ENCODE measurements at regions not wholly inside any gene's neighbourhood (a gene's known extent, or its start where the extent isn't known, plus 50 kb on each side); places are given as distances from the start of the nearest gene placed in this dataset.
A peak's percentile ranks its signal among the peaks of the same experiment; 100 is the strongest.

DNA sequence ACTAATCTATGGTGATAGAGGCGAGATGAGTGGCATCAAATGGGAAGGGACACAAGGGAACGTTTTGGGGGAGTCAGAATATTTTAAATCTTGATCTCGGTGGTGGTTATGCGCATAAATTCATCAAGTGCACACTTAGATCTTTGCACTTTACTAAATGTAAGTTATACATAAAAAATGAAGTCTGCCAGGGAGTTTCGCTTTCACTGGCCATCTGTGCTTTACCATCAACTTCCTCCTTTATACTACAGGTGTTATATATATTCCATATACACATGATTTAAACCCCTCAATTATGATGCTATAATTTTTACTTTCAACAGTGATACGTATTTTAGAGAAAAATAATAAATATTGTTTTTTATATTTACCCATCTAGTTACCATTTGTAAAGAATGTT, 97.6 kb upstream of the AKIRIN2 start:
- Histone ChIP-seq H3K4me3 (ENCODE audit: low read length in 2 of 2) (no peak overlapping the region), H3K36me3 (ENCODE audit: control insufficient read depth in 2 of 2, insufficient read depth in 2 of 2, low read length in 1 of 2) (no peaks in the 10 kb centered on the region), H3K4me1 (ENCODE audit: control insufficient read depth in 2 of 2, insufficient read depth in 2 of 2, low read length in 2 of 2) (peaks cover 0 to 3% of the 10 kb centered on the region in 2 donors), H3K27me3 (ENCODE audit: control insufficient read depth in 2 of 2, insufficient read depth in 1 of 2, low read length in 1 of 2) (no peaks in the 10 kb centered on the region), H3K27ac (ENCODE audit: low read depth in 1 of 2, low read length in 1 of 2) (no peak overlapping the region), H3K9me3 (ENCODE audit: control insufficient read depth in 2 of 2, insufficient read depth in 1 of 2, low read length in 1 of 2) (no peaks in the 10 kb centered on the region)
- peak in 3 of 9 donors; percentile 5 to 36 (median 9) for DNase-seq (ENCODE audit: low read depth in 6 of 9, low spot score in 9 of 9)
- 22% methylated on average over 6 of the region's 6 CpGs for WGBS

DNA sequence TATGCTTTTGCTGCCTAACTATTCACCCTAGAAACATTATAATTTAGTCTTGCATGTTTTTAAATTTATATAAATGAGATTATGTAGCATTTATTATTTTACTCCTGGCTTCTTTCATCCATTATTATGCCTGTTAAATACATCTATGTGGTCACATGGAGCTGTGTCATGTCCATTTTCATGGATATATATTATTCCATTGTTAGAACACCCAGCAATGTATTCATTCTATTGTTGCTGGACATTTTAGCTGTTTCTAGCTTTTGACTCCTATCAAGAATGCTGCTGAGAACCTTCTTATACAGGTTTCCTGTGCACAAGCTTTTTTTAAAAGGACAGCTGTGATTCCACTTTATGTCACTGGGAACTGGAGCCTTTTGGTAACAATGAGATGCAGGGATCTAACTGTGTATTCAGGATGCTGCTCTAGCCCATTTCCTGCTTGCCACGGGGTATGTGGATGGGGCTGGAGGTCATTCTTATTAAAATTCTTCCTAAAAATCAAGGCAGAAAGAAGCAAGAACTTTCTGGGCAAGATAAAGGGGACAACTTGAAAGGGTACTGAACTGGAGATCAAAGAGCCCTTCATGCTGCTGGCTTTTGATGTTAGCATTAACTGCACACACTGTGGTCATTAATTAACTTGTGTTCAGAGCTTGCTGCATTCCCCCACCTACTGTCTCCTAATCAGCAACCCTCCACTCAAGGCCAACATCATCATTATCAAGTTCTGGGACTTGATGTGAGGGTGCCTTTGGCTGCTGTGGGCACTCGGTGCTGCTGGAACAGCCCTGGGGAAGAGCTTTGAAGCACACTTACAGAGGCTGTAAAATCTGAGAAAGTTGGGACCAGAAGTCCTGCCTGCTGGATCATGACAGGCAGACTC, 96.6 kb upstream of the AKIRIN2 start:
- no peaks in the 10 kb centered on the region for H3K36me3 ChIP-seq (ENCODE audit: control insufficient read depth in 2 of 2, insufficient read depth in 2 of 2, low read length in 1 of 2)
- H3K9me3 ChIP-seq (ENCODE audit: control insufficient read depth in 2 of 2, insufficient read depth in 1 of 2, low read length in 1 of 2), result no peaks in the 10 kb centered on the region
- H3K27ac ChIP-seq (ENCODE audit: low read depth in 1 of 2, low read length in 1 of 2), result no peak overlapping the region
- no peak for DNase-seq (ENCODE audit: low read depth in 6 of 9, low spot score in 9 of 9)
- peaks cover 0 to 3% of the 10 kb centered on the region in 2 donors for H3K4me1 ChIP-seq (ENCODE audit: control insufficient read depth in 2 of 2, insufficient read depth in 2 of 2, low read length in 2 of 2)
- no peak overlapping the region for H3K4me3 ChIP-seq (ENCODE audit: low read length in 2 of 2)
- no peaks in the 10 kb centered on the region for H3K27me3 ChIP-seq (ENCODE audit: control insufficient read depth in 2 of 2, insufficient read depth in 1 of 2, low read length in 1 of 2)
- WGBS, result 78% methylated on average over 2 of the region's 2 CpGs

DNA sequence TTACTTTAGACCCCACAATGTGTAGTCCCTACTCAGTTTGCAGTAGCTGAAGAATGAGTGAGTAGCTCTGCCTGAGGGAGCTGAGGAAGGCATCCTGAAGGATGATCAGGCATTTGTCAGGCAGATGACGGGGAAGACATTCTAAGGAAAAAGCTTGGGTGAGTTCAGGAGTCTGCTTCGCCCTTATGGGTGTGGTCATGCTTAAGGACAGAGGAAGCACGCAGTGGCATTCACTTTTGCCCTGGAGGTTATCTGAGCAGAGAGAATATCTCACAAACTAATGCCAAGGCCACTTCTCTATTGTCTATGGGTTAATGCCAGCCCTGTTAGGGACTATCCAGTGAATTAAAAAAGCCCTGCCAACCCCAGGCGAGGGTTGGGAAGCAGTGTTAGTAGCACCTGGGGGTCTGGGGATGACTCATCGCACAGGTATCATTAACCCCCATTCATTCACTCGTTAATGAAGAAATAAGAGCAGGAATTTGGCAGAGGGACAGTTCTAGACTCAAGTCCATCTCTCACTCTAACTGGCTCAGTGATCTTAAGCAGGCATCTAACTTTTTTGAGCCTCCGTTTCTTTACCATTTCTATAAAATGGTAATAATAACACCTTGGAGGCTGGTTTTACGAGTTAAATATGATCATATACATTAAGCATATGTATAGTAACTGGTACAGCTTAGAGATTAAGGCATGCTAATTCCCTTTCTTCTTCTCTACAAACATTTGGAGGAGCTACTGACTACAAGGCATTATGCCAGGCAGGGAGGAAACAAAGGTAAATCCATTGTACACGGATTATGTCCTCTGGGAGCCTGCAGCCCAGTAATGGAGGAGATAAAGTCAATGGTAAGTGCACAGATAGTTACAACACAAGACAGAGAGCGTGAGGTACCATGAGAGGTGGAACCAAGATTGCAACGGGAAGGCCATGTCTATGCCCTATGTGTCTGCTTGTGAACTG, 93.2 kb upstream of the AKIRIN2 start:
- no peaks in the 10 kb centered on the region for H3K9me3 ChIP-seq (ENCODE audit: control insufficient read depth in 2 of 2, insufficient read depth in 1 of 2, low read length in 1 of 2)
- no peak for DNase-seq (ENCODE audit: low read depth in 6 of 9, low spot score in 9 of 9)
- H3K4me3 ChIP-seq (ENCODE audit: low read length in 2 of 2), result no peak overlapping the region
- H3K27ac ChIP-seq (ENCODE audit: low read depth in 1 of 2, low read length in 1 of 2), result no peak overlapping the region
- H3K4me1 ChIP-seq (ENCODE audit: control insufficient read depth in 2 of 2, insufficient read depth in 2 of 2, low read length in 2 of 2), result peaks cover 0 to 3% of the 10 kb centered on the region in 2 donors
- 96% methylated on average over 11 of the region's 11 CpGs for WGBS
- no peaks in the 10 kb centered on the region for H3K27me3 ChIP-seq (ENCODE audit: control insufficient read depth in 2 of 2, insufficient read depth in 1 of 2, low read length in 1 of 2)
- H3K36me3 ChIP-seq (ENCODE audit: control insufficient read depth in 2 of 2, insufficient read depth in 2 of 2, low read length in 1 of 2), result no peaks in the 10 kb centered on the region

DNA sequence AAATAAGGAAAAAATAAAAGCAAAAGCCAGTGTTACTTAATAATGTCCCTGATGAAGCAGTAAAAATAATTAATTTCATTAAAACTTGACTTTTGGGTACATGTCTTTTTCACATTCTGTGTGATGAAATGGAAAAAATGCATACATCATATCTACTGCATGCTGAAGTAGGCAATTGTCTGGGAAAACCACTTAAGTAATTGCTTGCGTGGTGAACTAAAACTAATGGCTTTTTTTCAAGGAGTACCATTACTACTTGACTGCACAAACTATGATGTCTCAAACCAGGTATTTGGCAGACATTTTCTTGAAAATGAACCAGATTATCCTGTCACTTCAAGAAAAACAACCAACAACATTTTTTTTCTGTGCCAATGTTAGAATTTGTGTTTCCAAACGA, 91.3 kb upstream of the AKIRIN2 start:
- Histone ChIP-seq H3K27me3 (ENCODE audit: control insufficient read depth in 2 of 2, insufficient read depth in 1 of 2, low read length in 1 of 2) (no peaks in the 10 kb centered on the region), H3K4me1 (ENCODE audit: control insufficient read depth in 2 of 2, insufficient read depth in 2 of 2, low read length in 2 of 2) (no peaks in the 10 kb centered on the region), H3K9me3 (ENCODE audit: control insufficient read depth in 2 of 2, insufficient read depth in 1 of 2, low read length in 1 of 2) (no peaks in the 10 kb centered on the region), H3K27ac (ENCODE audit: low read depth in 1 of 2, low read length in 1 of 2) (no peak overlapping the region), H3K36me3 (ENCODE audit: control insufficient read depth in 2 of 2, insufficient read depth in 2 of 2, low read length in 1 of 2) (no peaks in the 10 kb centered on the region), H3K4me3 (ENCODE audit: low read length in 2 of 2) (no peak overlapping the region)
- WGBS, result 92% methylated on average over 2 of the region's 2 CpGs
- no peak for DNase-seq (ENCODE audit: low read depth in 6 of 9, low spot score in 9 of 9)

DNA sequence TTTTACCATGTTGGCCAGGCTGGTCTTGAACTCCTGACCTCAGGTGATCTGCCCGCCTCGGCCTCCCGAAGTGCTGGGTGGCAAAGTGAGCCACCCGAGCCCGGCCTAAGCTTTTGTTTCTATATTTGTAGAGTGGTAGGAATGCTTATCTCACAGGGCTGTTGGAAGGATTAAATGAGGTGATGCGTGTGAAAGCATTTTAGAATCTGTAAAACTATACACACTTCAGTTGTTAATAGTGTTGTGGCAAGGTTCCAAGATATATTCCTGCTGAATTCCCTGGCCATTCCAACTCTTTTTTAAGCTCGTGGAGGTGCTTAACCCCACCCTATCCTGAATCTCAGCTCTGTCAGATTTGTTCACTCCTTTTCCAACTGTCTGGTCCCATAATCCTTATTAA, 89.9 kb upstream of the AKIRIN2 start:
- no peak for DNase-seq (ENCODE audit: low read depth in 6 of 9, low spot score in 9 of 9)
- H3K4me3 ChIP-seq (ENCODE audit: low read length in 2 of 2), result no peak overlapping the region
- no peaks in the 10 kb centered on the region for H3K9me3 ChIP-seq (ENCODE audit: control insufficient read depth in 2 of 2, insufficient read depth in 1 of 2, low read length in 1 of 2)
- no peaks in the 10 kb centered on the region for H3K36me3 ChIP-seq (ENCODE audit: control insufficient read depth in 2 of 2, insufficient read depth in 2 of 2, low read length in 1 of 2)
- no peak overlapping the region for H3K27ac ChIP-seq (ENCODE audit: low read depth in 1 of 2, low read length in 1 of 2)
- WGBS, result 94% methylated on average over 7 of the region's 7 CpGs
- H3K4me1 ChIP-seq (ENCODE audit: control insufficient read depth in 2 of 2, insufficient read depth in 2 of 2, low read length in 2 of 2), result no peaks in the 10 kb centered on the region
- H3K27me3 ChIP-seq (ENCODE audit: control insufficient read depth in 2 of 2, insufficient read depth in 1 of 2, low read length in 1 of 2), result no peaks in the 10 kb centered on the region

DNA sequence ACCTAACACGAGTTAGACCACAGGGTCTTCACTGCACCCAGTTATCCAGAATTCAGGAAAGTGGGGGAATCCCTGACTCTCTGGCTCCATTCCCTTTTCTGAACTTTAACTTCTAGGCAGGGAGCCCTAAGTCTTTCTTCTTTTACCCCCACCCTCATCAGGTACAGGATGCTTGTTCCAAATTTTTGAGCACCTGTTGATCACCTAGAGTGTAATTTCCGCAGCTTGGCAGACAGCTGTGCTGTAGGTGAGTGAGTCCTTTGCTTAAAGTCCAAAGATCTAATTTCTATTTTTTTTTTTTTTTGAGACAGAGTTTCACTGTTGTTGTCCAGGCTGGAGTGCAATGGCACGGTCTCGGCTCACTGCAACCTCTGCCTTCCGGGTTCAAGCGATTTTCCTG, 89.5 kb upstream of the AKIRIN2 start:
- Histone ChIP-seq H3K27ac (ENCODE audit: low read depth in 1 of 2, low read length in 1 of 2) (no peak overlapping the region), H3K36me3 (ENCODE audit: control insufficient read depth in 2 of 2, insufficient read depth in 2 of 2, low read length in 1 of 2) (no peaks in the 10 kb centered on the region), H3K4me1 (ENCODE audit: control insufficient read depth in 2 of 2, insufficient read depth in 2 of 2, low read length in 2 of 2) (no peaks in the 10 kb centered on the region), H3K4me3 (ENCODE audit: low read length in 2 of 2) (no peak overlapping the region), H3K9me3 (ENCODE audit: control insufficient read depth in 2 of 2, insufficient read depth in 1 of 2, low read length in 1 of 2) (no peaks in the 10 kb centered on the region), H3K27me3 (ENCODE audit: control insufficient read depth in 2 of 2, insufficient read depth in 1 of 2, low read length in 1 of 2) (no peaks in the 10 kb centered on the region)
- WGBS, result 93% methylated on average over 6 of the region's 6 CpGs
- DNase-seq (ENCODE audit: low read depth in 6 of 9, low spot score in 9 of 9), result no peak

DNA sequence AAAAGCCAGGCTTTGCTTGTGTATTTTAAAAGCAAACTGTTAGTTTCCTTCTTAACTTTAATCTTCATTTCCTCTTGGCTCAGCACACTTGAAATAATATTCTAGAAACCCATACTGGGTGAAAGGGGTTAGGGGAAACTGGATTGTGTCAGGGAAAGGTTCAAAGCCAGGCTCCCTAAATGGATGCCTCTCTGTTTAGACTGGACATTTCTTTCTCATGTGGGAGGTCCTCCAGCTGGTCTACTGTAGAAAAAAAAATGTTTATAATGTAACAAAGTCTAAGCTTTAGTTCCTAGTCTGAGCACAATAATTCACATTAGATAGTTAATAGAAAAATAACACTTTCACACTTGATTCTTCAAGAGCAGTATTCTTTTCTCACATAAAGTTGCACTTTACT, 89.0 kb upstream of the AKIRIN2 start:
- DNase-seq (ENCODE audit: low read depth in 6 of 9, low spot score in 9 of 9), result no peak
- H3K36me3 ChIP-seq (ENCODE audit: control insufficient read depth in 2 of 2, insufficient read depth in 2 of 2, low read length in 1 of 2), result no peaks in the 10 kb centered on the region
- H3K4me3 ChIP-seq (ENCODE audit: low read length in 2 of 2), result no peak overlapping the region
- H3K27me3 ChIP-seq (ENCODE audit: control insufficient read depth in 2 of 2, insufficient read depth in 1 of 2, low read length in 1 of 2), result no peaks in the 10 kb centered on the region
- H3K9me3 ChIP-seq (ENCODE audit: control insufficient read depth in 2 of 2, insufficient read depth in 1 of 2, low read length in 1 of 2), result no peaks in the 10 kb centered on the region
- H3K4me1 ChIP-seq (ENCODE audit: control insufficient read depth in 2 of 2, insufficient read depth in 2 of 2, low read length in 2 of 2), result no peaks in the 10 kb centered on the region
- H3K27ac ChIP-seq (ENCODE audit: low read depth in 1 of 2, low read length in 1 of 2), result no peak overlapping the region

DNA sequence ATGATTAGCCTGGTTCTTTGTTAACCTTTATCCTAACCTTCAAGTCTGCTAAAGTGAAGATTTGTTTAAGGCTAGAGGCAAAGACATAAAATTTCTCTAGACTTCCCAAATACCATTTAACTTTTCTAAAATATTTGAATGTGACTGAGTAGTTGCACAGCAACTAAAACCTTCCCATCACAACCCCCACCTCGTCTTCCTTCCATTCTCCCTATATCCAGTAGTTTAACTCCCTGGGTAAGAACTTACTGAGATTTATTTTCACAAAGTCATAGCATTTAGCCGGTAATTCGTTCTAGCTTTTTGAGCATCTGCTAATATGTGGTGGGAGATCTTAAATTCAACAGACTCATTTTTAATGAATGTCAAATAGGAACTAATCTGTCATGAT, 87.9 kb upstream of the AKIRIN2 start:
- WGBS, result 97% methylated on average over 3 of the region's 3 CpGs
- no peak overlapping the region for H3K4me3 ChIP-seq (ENCODE audit: low read length in 2 of 2)
- no peaks in the 10 kb centered on the region for H3K36me3 ChIP-seq (ENCODE audit: control insufficient read depth in 2 of 2, insufficient read depth in 2 of 2, low read length in 1 of 2)
- no peak for DNase-seq (ENCODE audit: low read depth in 6 of 9, low spot score in 9 of 9)
- no peak overlapping the region for H3K27ac ChIP-seq (ENCODE audit: low read depth in 1 of 2, low read length in 1 of 2)
- H3K9me3 ChIP-seq (ENCODE audit: control insufficient read depth in 2 of 2, insufficient read depth in 1 of 2, low read length in 1 of 2), result no peaks in the 10 kb centered on the region
- H3K27me3 ChIP-seq (ENCODE audit: control insufficient read depth in 2 of 2, insufficient read depth in 1 of 2, low read length in 1 of 2), result no peaks in the 10 kb centered on the region
- H3K4me1 ChIP-seq (ENCODE audit: control insufficient read depth in 2 of 2, insufficient read depth in 2 of 2, low read length in 2 of 2), result no peaks in the 10 kb centered on the region

All from thymus (tissue), 11 donors.